Transverse colon (tissue), 4 donors: ENCODE measurements at regions not wholly inside any gene's neighbourhood (a gene's known extent, or its start where the extent isn't known, plus 50 kb on each side); places are given as distances from the start of the nearest gene placed in this dataset.

Experiments
- DNase-seq: peaks from one replicate; pipeline ENCODE4 v3.0.0-alpha.2; 2019
- H3K27ac ChIP-seq, 4 donors: fragments of 200-600 bp; sonication (generic); 2 replicates each; pipeline ENCODE4 v1.5.1; 2016 to 2018; ENCODE audit warnings: inconsistent platforms in 4 of 4
- H3K27me3 ChIP-seq: fragments of 200-600 bp; sonication (generic); 2 replicates; pipeline ENCODE4 v1.5.1; 2017; ENCODE audit warnings: inconsistent platforms
- H3K36me3 ChIP-seq, 4 donors: fragments of 200-600 bp; sonication (generic); 2 replicates each; pipeline ENCODE4 v1.5.1; 2017 to 2019; ENCODE audit warnings: inconsistent platforms in 4 of 4
- H3K4me1 ChIP-seq, 4 donors: fragments of 200-600 bp; sonication (generic); 2 replicates each; pipeline ENCODE4 v1.5.1; 2017 to 2020; ENCODE audit warnings: inconsistent platforms in 4 of 4
- H3K4me3 ChIP-seq, 4 donors: fragments of 200-600 bp; sonication (generic); 1 replicate in 1 of 4; 2 replicates in 3 of 4; pipeline versions ENCODE4 v1.5.1 to v1.6.1; 2017 to 2019; ENCODE audit warnings: inconsistent platforms in 4 of 4
- H3K9me3 ChIP-seq, 2 donors: fragments of 200-600 bp; sonication (generic); 2 replicates each; pipeline ENCODE4 v1.5.1; 2017 to 2019; ENCODE audit warnings: inconsistent platforms in 2 of 2
- CTCF ChIP-seq, 5 experiments: fragments of 200-600 bp in 3 of 5; fragments of 450-650 bp in 2 of 5; sonication (generic) in 3 of 5; IDR thresholded peaks; 1 replicate in 2 of 5; 2 replicates in 3 of 5; pipeline ENCODE4 v1.5.1; 2016 to 2017; ENCODE audit warnings: antibody characterized with exemption in 5 of 5, inconsistent platforms in 3 of 5, mild to moderate bottlenecking in 2 of 5, moderate library complexity in 1 of 5
- EP300 ChIP-seq: sonication (generic); formaldehyde crosslinking; IDR thresholded peaks from one replicate; pipeline ENCODE4 v1.6.1; 2017; ENCODE audit warnings: antibody characterized with exemption, low read depth
- POLR2A ChIP-seq: fragments of 450-650 bp; IDR thresholded peaks from one replicate; pipeline ENCODE4 v1.6.1; 2016; ENCODE audit warnings: antibody characterized with exemption, mild to moderate bottlenecking, moderate library complexity
- POLR2AphosphoS5 ChIP-seq, 3 donors: sonication (generic); formaldehyde crosslinking; IDR thresholded peaks; one replicate each; pipeline ENCODE4 v1.6.1; 2016; ENCODE audit warnings: antibody characterized with exemption in 3 of 3
- WGBS, 2 donors: methylation state at CpG; one replicate each; pipeline ENCODE4 v1.1.5; 2018; ENCODE audit warnings: low coverage in 1 of 2; 5-methylcytosine and 5-hydroxymethylcytosine counted together
- in situ Hi-C, 4 donors: fragments of 200-750 bp; cut with MboI; loops; one replicate each; pipeline versions ENCODE4 v1.15.0 to v1.15.1; 2017; ENCODE audit warnings: low sequenced_read_pairs in 3 of 4, low pct_ligation_motif_present in 1 of 4, low pct_unique_long_range_greater_than_20kb in 1 of 4
- intact Hi-C: fragments of 100-400 bp; cut with DNase I; formaldehyde crosslinking; loops from one replicate; pipeline ENCODE4 v1.15.1; 2023; ENCODE audit warnings: low total_unique reads

GRCh38 chr22:49721211-49721763, 106.4 kb downstream of the BRD1 start:
- intact Hi-C loops = no loop called here
- H3K4me3 ChIP-seq = no peak overlapping the region
- peaks cover 42% of the 10 kb centered on the region for H3K27me3 ChIP-seq
- in situ Hi-C loops = no loop called here
- no peak for DNase-seq
- H3K4me1 ChIP-seq = peaks cover 0 to 12% (median 2%) of the 10 kb centered on the region in 4 donors
- no peaks in the 10 kb centered on the region for H3K36me3 ChIP-seq
- H3K9me3 ChIP-seq = no peaks in the 10 kb centered on the region
- WGBS, 2 donors = 83 to 86% methylated on average over 3 to 15 of the region's 15 CpGs
- TF ChIP-seq POLR2A (no peak), POLR2AphosphoS5 (IDR thresholded peaks at IDR 0.05) (no peak), EP300 (no peak), CTCF (IDR thresholded peaks at IDR 0.05) (no peak)
- H3K27ac ChIP-seq = no peak overlapping the region

GRCh38 chr22:49720279-49720959, 107.3 kb downstream of the BRD1 start:
- H3K27me3 ChIP-seq = peaks cover 33% of the 10 kb centered on the region
- DNase-seq = no peak
- in situ Hi-C loops = no loop called here
- no peaks in the 10 kb centered on the region for H3K9me3 ChIP-seq
- no peak overlapping the region for H3K4me3 ChIP-seq
- no peak for TF ChIP-seq EP300
- no peak for TF ChIP-seq CTCF (IDR thresholded peaks at IDR 0.05)
- no peak for TF ChIP-seq POLR2AphosphoS5 (IDR thresholded peaks at IDR 0.05)
- no peak for TF ChIP-seq POLR2A
- H3K27ac ChIP-seq = no peak overlapping the region
- no peaks in the 10 kb centered on the region for H3K36me3 ChIP-seq
- intact Hi-C loops = no loop called here
- 73 to 79% methylated on average over 14 to 18 of the region's 18 CpGs for WGBS, 2 donors
- peaks cover 0 to 12% (median 2%) of the 10 kb centered on the region in 4 donors for H3K4me1 ChIP-seq

- peaks cover 20% of the 10 kb centered on the region for H3K27me3 ChIP-seq
- TF ChIP-seq POLR2AphosphoS5 (IDR thresholded peaks at IDR 0.05) (no peak), EP300 (no peak), CTCF (IDR thresholded peaks at IDR 0.05) (no peak), POLR2A (no peak)
- no peaks in the 10 kb centered on the region for H3K9me3 ChIP-seq
- no peak overlapping the region for H3K4me3 ChIP-seq
- intact Hi-C loops = no loop called here
- in situ Hi-C loops = no loop called here
- no peaks in the 10 kb centered on the region for H3K4me1 ChIP-seq
- no peaks in the 10 kb centered on the region for H3K36me3 ChIP-seq
- DNase-seq = no peak
- 29 to 75% methylated on average over 1 to 10 of the region's 10 CpGs for WGBS, 2 donors
- no peak overlapping the region for H3K27ac ChIP-seq
These were observed 108.6 kb downstream of the BRD1 start for GRCh38 chr22:49719046-49719445.

- no peaks in the 10 kb centered on the region for H3K36me3 ChIP-seq
- in situ Hi-C loops = no loop called here
- WGBS, 2 donors = 73% methylated on average over 7 of the region's 7 CpGs; no CpG with 5 or more reads in 1 of the 2 donors
- no peaks in the 10 kb centered on the region for H3K4me1 ChIP-seq
- no peak for DNase-seq
- intact Hi-C loops = no loop called here
- no peak overlapping the region for H3K27ac ChIP-seq
- no peak overlapping the region for H3K4me3 ChIP-seq
- peaks cover 13% of the 10 kb centered on the region for H3K27me3 ChIP-seq
- H3K9me3 ChIP-seq = no peaks in the 10 kb centered on the region
- TF ChIP-seq EP300 = no peak
- TF ChIP-seq POLR2A = no peak
- no peak for TF ChIP-seq CTCF (IDR thresholded peaks at IDR 0.05)
- no peak for TF ChIP-seq POLR2AphosphoS5 (IDR thresholded peaks at IDR 0.05)
These were observed 109.3 kb downstream of the BRD1 start for GRCh38 chr22:49718396-49718795.
